ENCODE measurements at regions not wholly inside any gene's neighbourhood (a gene's known extent, or its start where the extent isn't known, plus 50 kb on each side); places are given as distances from the start of the nearest gene placed in this dataset.

- DNase-seq (ENCODE audit: low read depth): no peak
- no peak overlapping the region for H3K4me3 ChIP-seq (ENCODE audit: low read depth, low read length)
- TF ChIP-seq POLR2A (IDR thresholded peaks at IDR 0.05; ENCODE audit: extremely low read depth, insufficient read length) (no peak), CTCF (IDR thresholded peaks at IDR 0.05; ENCODE audit: low read depth, low read length) (no peak), MYC (IDR thresholded peaks at IDR 0.05; ENCODE audit: low read depth, low read length) (no peak), MAX (IDR thresholded peaks at IDR 0.05; ENCODE audit: low read depth, low read length) (no peak)
These were observed 141.8 kb downstream of the GALC start for GRCh38 chr14:87851190-87851589.

- DNase-seq (ENCODE audit: low read depth): no peak
- TF ChIP-seq MAX (IDR thresholded peaks at IDR 0.05; ENCODE audit: low read depth, low read length): no peak
- no peak for TF ChIP-seq POLR2A (IDR thresholded peaks at IDR 0.05; ENCODE audit: extremely low read depth, insufficient read length)
- no peak for TF ChIP-seq MYC (IDR thresholded peaks at IDR 0.05; ENCODE audit: low read depth, low read length)
- no peak for TF ChIP-seq CTCF (IDR thresholded peaks at IDR 0.05; ENCODE audit: low read depth, low read length)
- no peak overlapping the region for H3K4me3 ChIP-seq (ENCODE audit: low read depth, low read length)
These were observed 145.7 kb downstream of the GALC start for GRCh38 chr14:87847216-87847755.

- TF ChIP-seq MAX (IDR thresholded peaks at IDR 0.05; ENCODE audit: low read depth, low read length): no peak
- no peak for TF ChIP-seq POLR2A (IDR thresholded peaks at IDR 0.05; ENCODE audit: extremely low read depth, insufficient read length)
- TF ChIP-seq CTCF (IDR thresholded peaks at IDR 0.05; ENCODE audit: low read depth, low read length): no peak
- TF ChIP-seq MYC (IDR thresholded peaks at IDR 0.05; ENCODE audit: low read depth, low read length): no peak
- H3K4me3 ChIP-seq (ENCODE audit: low read depth, low read length): no peak overlapping the region
- DNase-seq (ENCODE audit: low read depth): no peak
These were observed 152.1 kb downstream of the GALC start for GRCh38 chr14:87840906-87841305.

- TF ChIP-seq MAX (IDR thresholded peaks at IDR 0.05; ENCODE audit: low read depth, low read length) (no peak), POLR2A (IDR thresholded peaks at IDR 0.05; ENCODE audit: extremely low read depth, insufficient read length) (no peak), CTCF (IDR thresholded peaks at IDR 0.05; ENCODE audit: low read depth, low read length) (no peak), MYC (IDR thresholded peaks at IDR 0.05; ENCODE audit: low read depth, low read length) (no peak)
- no peak overlapping the region for H3K4me3 ChIP-seq (ENCODE audit: low read depth, low read length)
- no peak for DNase-seq (ENCODE audit: low read depth)
These were observed 154.1 kb downstream of the GALC start for GRCh38 chr14:87838931-87839330.

GRCh38 chr14:87837296-87837695 lies 155.7 kb downstream of the GALC start:
- no peak overlapping the region for H3K4me3 ChIP-seq (ENCODE audit: low read depth, low read length)
- DNase-seq (ENCODE audit: low read depth): no peak

More at GRCh38 chr14:87837296-87837695, 155.7 kb downstream of the GALC start:
- TF ChIP-seq MYC (IDR thresholded peaks at IDR 0.05; ENCODE audit: low read depth, low read length): no peak
- TF ChIP-seq CTCF (IDR thresholded peaks at IDR 0.05; ENCODE audit: low read depth, low read length): no peak
- TF ChIP-seq MAX (IDR thresholded peaks at IDR 0.05; ENCODE audit: low read depth, low read length): no peak
- TF ChIP-seq POLR2A (IDR thresholded peaks at IDR 0.05; ENCODE audit: extremely low read depth, insufficient read length): no peak

Data from NB4 (cell line).